Esophagus (tissue), 2 donors: ENCODE measurements at regions not wholly inside any gene's neighbourhood (a gene's known extent, or its start where the extent isn't known, plus 50 kb on each side); places are given as distances from the start of the nearest gene placed in this dataset.

Experiments used
- H3K27ac ChIP-seq, 2 donors: one replicate each; pipeline ENCODE4 v1.5.1; 2013; ENCODE audit warnings: low read depth in 2 of 2, mild to moderate bottlenecking in 2 of 2, inconsistent platforms in 1 of 2, low read length in 1 of 2, moderate library complexity in 1 of 2
- H3K27me3 ChIP-seq, 2 donors: one replicate each; pipeline ENCODE4 v1.6.1; 2013; ENCODE audit warnings: low read length in 2 of 2, control low read depth in 1 of 2, mild to moderate bottlenecking in 1 of 2; ENCODE audit not compliant: insufficient read depth in 2 of 2, control insufficient read depth in 1 of 2
- H3K36me3 ChIP-seq, 2 donors: one replicate each; pipeline ENCODE4 v1.6.1; 2013; ENCODE audit warnings: low read length in 1 of 2; ENCODE audit not compliant: control insufficient read depth in 2 of 2, insufficient read depth in 2 of 2
- H3K4me1 ChIP-seq, 2 donors: one replicate each; pipeline ENCODE4 v1.6.1; 2013; ENCODE audit warnings: low read length in 1 of 2; ENCODE audit not compliant: control insufficient read depth in 2 of 2, insufficient read depth in 2 of 2
- H3K4me3 ChIP-seq, 2 donors: one replicate each; pipeline ENCODE4 v1.5.1; 2013; ENCODE audit warnings: low read length in 2 of 2, mild to moderate bottlenecking in 2 of 2, low read depth in 1 of 2, moderate library complexity in 1 of 2
- H3K9me3 ChIP-seq, 2 donors: one replicate each; pipeline ENCODE4 v1.6.1; 2013; ENCODE audit warnings: mild to moderate bottlenecking in 2 of 2, low read depth in 1 of 2, low read length in 1 of 2, moderate library complexity in 1 of 2; ENCODE audit not compliant: control insufficient read depth in 2 of 2, insufficient read depth in 1 of 2
- WGBS, 2 donors: extraction: QIAGEN DNeasy Blood & Tissue Kit; methylation state at CpG; one replicate each; pipeline ENCODE4 v1.1.7; 2013; 5-methylcytosine and 5-hydroxymethylcytosine counted together
- donor health status: healthy with polysubstance abuse.
- donor health status: Bipolar disorder and iron deficiency.

GRCh38 chr4:77473509-77473908 lies 132.1 kb upstream of the CXCL13 start:
- no peaks in the 10 kb centered on the region for H3K9me3 ChIP-seq
- no peaks in the 10 kb centered on the region for H3K36me3 ChIP-seq
- WGBS, 2 donors: 71 to 80% methylated on average over 1 of the region's 1 CpG
- H3K4me1 ChIP-seq: peaks cover 4 to 10% of the 10 kb centered on the region in 2 donors
- no peak overlapping the region for H3K27ac ChIP-seq
- H3K27me3 ChIP-seq: no peaks in the 10 kb centered on the region
- no peak overlapping the region for H3K4me3 ChIP-seq

- 53 to 79% methylated on average over 1 of the region's 1 CpG for WGBS, 2 donors
- H3K9me3 ChIP-seq: no peaks in the 10 kb centered on the region
These were observed 123.8 kb upstream of the CXCL13 start for GRCh38 chr4:77481856-77482255.

DNA sequence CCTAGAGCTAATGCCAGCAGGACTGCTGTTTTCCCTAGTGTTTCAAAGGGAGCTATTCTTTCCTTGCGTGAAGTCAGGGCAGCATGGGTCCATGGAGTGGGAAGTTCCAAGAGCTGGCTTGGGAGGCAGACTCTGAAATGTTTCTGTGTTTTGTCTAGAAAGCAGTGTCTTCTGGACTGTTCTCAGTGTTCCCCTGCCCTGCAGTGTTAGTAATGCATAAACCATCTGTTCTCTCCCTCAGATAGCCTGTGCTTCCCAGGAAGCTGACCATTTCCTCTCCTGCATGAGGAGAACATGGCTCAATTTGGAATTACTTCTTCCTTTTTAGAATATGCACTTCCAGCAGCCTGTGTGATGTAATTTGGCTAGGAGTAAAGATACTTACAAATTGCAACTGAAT lies 116.7 kb upstream of the CXCL13 start:
- H3K4me3 ChIP-seq: no peak overlapping the region
- H3K27me3 ChIP-seq: no peaks in the 10 kb centered on the region
- 83 to 88% methylated on average over 1 of the region's 1 CpG for WGBS, 2 donors
- H3K27ac ChIP-seq: no peak overlapping the region
- no peaks in the 10 kb centered on the region for H3K9me3 ChIP-seq
- no peaks in the 10 kb centered on the region for H3K36me3 ChIP-seq
- H3K4me1 ChIP-seq: no peaks in the 10 kb centered on the region

More at GRCh38 chr4:77481856-77482255, 123.8 kb upstream of the CXCL13 start:
- Histone ChIP-seq H3K36me3 (no peaks in the 10 kb centered on the region), H3K27me3 (no peaks in the 10 kb centered on the region), H3K4me1 (no peaks in the 10 kb centered on the region), H3K27ac (no peak overlapping the region), H3K4me3 (no peak overlapping the region)

DNA sequence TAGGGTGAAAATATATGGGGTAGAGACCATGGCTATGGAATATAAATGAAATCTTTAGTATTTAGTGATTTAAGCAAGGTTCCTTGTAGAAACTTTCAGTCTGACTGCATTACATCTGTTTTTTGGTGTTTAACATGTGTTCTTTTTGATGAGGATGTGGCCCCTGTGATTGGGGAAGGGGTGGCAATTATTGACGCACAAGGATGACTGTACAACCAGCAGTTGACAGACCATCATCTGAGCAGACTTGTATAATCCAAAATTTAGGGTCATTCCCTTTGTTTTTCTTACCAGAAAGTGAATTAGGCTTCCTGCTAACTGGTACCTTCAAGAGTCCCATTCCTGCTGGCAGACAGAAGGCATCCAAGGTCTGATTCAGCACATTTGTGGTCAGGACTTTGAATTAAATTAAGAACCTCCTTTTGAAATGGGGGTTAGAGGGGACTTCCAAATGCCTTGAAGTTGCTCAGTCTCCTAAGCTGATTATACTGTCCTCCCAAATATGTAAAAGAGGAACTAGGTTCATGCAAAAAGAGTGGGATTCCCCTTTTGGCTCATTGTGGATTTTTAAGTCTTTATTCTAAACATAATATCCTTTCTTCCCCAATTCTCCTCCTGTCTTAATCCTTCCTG lies 112.4 kb upstream of the CXCL13 start:
- WGBS, 2 donors: 56 to 75% methylated on average over 1 of the region's 1 CpG
- H3K4me1 ChIP-seq: no peaks in the 10 kb centered on the region
- H3K9me3 ChIP-seq: no peaks in the 10 kb centered on the region

GRCh38 chr4:77493829-77494551 lies 111.6 kb upstream of the CXCL13 start:
- no peaks in the 10 kb centered on the region for H3K9me3 ChIP-seq
- no peaks in the 10 kb centered on the region for H3K4me1 ChIP-seq
- no peak overlapping the region for H3K27ac ChIP-seq
- no peaks in the 10 kb centered on the region for H3K36me3 ChIP-seq
- WGBS, 2 donors: 81 to 95% methylated on average over 2 of the region's 2 CpGs
- H3K27me3 ChIP-seq: no peaks in the 10 kb centered on the region
- no peak overlapping the region for H3K4me3 ChIP-seq

More for the DNA sequence above, 112.4 kb upstream of the CXCL13 start:
- Histone ChIP-seq H3K36me3 (no peaks in the 10 kb centered on the region), H3K27ac (no peak overlapping the region), H3K27me3 (no peaks in the 10 kb centered on the region), H3K4me3 (no peak overlapping the region)

- H3K36me3 ChIP-seq: no peaks in the 10 kb centered on the region
- H3K27me3 ChIP-seq: no peaks in the 10 kb centered on the region
- no peaks in the 10 kb centered on the region for H3K4me1 ChIP-seq
- no peaks in the 10 kb centered on the region for H3K9me3 ChIP-seq
- H3K27ac ChIP-seq: no peak overlapping the region
- H3K4me3 ChIP-seq: no peak overlapping the region
These were observed 109.2 kb upstream of the CXCL13 start for GRCh38 chr4:77496457-77496856.

DNA sequence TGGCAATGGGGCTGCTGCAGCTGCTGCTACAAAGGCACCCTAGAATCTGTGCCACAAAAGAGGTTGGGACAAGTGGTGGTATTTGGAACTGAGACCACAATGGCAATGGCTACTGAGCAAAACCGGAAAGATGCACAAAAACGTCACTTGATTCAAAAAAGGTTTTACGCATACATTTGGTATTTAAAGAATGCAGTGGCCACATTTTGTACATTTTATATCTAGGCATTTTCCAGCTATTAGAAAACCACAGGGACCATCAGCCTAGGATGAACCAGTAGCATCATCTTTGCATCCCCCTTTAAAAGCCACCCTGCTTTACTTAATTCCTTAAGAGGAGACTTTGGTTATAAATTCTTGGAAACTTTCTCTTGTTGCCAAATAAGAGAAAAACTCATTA lies 104.8 kb upstream of the CXCL13 start:
- Histone ChIP-seq H3K27ac (no peak overlapping the region), H3K4me3 (no peak overlapping the region), H3K4me1 (no peaks in the 10 kb centered on the region), H3K9me3 (no peaks in the 10 kb centered on the region), H3K27me3 (no peaks in the 10 kb centered on the region), H3K36me3 (no peaks in the 10 kb centered on the region)
- WGBS, 2 donors: 79 to 93% methylated on average over 3 of the region's 3 CpGs

- Histone ChIP-seq H3K4me1 (no peaks in the 10 kb centered on the region), H3K9me3 (no peaks in the 10 kb centered on the region), H3K27me3 (no peaks in the 10 kb centered on the region), H3K27ac (no peak overlapping the region), H3K36me3 (no peaks in the 10 kb centered on the region), H3K4me3 (no peak overlapping the region)
These were observed 104.4 kb upstream of the CXCL13 start for GRCh38 chr4:77501240-77501639.

- H3K27ac ChIP-seq: no peak overlapping the region
- no peaks in the 10 kb centered on the region for H3K9me3 ChIP-seq
- no peaks in the 10 kb centered on the region for H3K36me3 ChIP-seq
- no peaks in the 10 kb centered on the region for H3K4me1 ChIP-seq
- 55 to 57% methylated on average over 2 of the region's 2 CpGs for WGBS, 2 donors
- H3K27me3 ChIP-seq: no peaks in the 10 kb centered on the region
- no peak overlapping the region for H3K4me3 ChIP-seq
These were observed 103.8 kb upstream of the CXCL13 start for GRCh38 chr4:77501851-77502250.

GRCh38 chr4:77504407-77504806 lies 101.2 kb upstream of the CXCL13 start:
- H3K27me3 ChIP-seq: no peaks in the 10 kb centered on the region

More at GRCh38 chr4:77504407-77504806, 101.2 kb upstream of the CXCL13 start:
- Histone ChIP-seq H3K36me3 (no peaks in the 10 kb centered on the region), H3K27ac (no peak overlapping the region), H3K9me3 (no peaks in the 10 kb centered on the region), H3K4me3 (no peak overlapping the region), H3K4me1 (no peaks in the 10 kb centered on the region)
- WGBS, 2 donors: 50 to 56% methylated on average over 2 of the region's 2 CpGs
